ENCODE measurements at regions not wholly inside any gene's neighbourhood (a gene's known extent, or its start where the extent isn't known, plus 50 kb on each side); places are given as distances from the start of the nearest gene placed in this dataset.

GRCh38 chr7:40915071-40915470, 780.3 kb downstream of the SUGCT start:
- Histone ChIP-seq H4K20me1 (ENCODE audit: insufficient read depth, low read depth, low read length) (no peaks in the 10 kb centered on the region), H3K9ac (ENCODE audit: low read length) (no peak overlapping the region), H3K27ac (ENCODE audit: low read length) (no peak overlapping the region), H3K9me3 (ENCODE audit: low read length) (no peaks in the 10 kb centered on the region), H3K4me1 (ENCODE audit: low read length) (no peaks in the 10 kb centered on the region), H3K9me2 (replicated peaks; ENCODE audit: insufficient read depth, low read length) (no peaks in the 10 kb centered on the region), H3K36me3 (ENCODE audit: insufficient read depth, low read length) (no peaks in the 10 kb centered on the region), H3K27me3 (ENCODE audit: low read length) (no peaks in the 10 kb centered on the region), H3K4me2 (ENCODE audit: low read depth, low read length, poor library complexity, severe bottlenecking) (no peak overlapping the region), H2AFZ (ENCODE audit: low read length) (no peak overlapping the region), H3K4me3 (ENCODE audit: low read length) (no peak overlapping the region), H3K79me2 (ENCODE audit: low read length) (no peaks in the 10 kb centered on the region)
- no peak for DNase-seq
